NCI-H2107 treated with DMSO at 0.1 percent for 48 hours (cell line): ENCODE measurements at regions not wholly inside any gene's neighbourhood (a gene's known extent, or its start where the extent isn't known, plus 50 kb on each side); places are given as distances from the start of the nearest gene placed in this dataset.
A peak's percentile ranks its signal among the peaks of the same experiment; 100 is the strongest.

Experiments used
- DNase-seq: peaks from one replicate; lab custom pipeline; 2025; ENCODE audit not compliant: unreplicated experiment; lab: John Stamatoyannopoulos, UW

- DNase-seq: no peak
Observed at GRCh38 chr4:14023896-14024295, 396.4 kb upstream of the BOD1L1 start.

DNA sequence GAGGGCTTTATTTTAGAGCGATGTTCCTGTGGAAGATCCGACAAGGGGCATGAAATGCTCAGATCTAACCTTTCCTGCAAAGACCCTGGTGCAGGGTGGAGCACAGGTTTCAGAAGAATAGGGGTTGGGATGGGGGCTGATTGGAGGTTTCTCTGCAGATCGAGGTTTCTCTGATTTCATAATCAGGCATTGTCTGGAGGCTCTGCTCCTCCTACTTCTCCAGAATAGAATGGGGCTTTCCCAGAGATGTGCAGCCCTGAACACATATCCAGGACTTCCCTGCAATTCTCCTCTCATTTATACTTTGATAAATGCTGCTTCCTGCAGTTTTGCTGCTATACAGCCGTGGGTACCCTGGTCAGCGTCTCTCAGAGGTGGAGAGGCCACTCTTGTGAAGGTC lies 397.6 kb upstream of the BOD1L1 start:
- no peak for DNase-seq

DNA sequence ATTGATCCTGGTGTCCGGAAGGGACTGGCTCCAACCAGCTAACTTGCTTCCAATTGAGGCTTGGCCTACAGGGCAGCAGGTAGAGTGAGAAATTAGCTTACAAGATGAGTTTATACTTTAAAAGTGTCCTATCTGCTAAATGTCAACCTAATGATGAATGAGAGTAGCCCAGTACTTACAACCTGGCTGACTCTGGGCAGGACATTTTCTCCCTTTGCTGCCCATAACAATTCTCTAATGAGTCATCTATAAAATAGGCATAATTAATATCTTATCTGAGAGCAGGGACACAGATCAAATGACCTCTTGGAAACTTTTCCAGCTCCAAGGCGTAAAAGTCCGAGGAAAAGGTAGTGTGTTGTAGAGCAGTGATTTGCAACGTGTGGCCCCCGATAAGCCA lies 398.4 kb upstream of the BOD1L1 start:
- DNase-seq: no peak

- no peak for DNase-seq
Observed at GRCh38 chr4:14028862-14029261, 401.3 kb upstream of the BOD1L1 start.

GRCh38 chr4:14035076-14035475 lies 407.6 kb upstream of the BOD1L1 start:
- peak; percentile 17 for DNase-seq

DNA sequence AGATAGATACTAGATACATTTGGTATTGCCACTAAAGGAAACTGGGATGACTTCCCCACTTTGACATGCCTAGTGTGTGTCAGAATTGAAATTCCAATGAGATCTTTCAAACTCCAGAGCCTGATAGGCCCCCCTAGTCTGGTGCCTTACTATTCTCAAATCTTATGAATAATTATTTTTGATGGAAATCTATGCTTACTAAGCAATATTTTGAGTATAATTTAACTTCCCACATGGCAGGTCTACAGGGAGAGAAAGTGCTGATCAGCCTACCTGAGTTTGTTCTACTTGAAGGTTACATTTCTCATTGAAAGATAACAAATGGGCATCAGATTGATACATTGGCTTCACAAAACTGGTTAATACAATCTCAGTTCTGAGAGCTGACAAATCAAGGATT lies 415.7 kb upstream of the BOD1L1 start:
- no peak for DNase-seq

DNA sequence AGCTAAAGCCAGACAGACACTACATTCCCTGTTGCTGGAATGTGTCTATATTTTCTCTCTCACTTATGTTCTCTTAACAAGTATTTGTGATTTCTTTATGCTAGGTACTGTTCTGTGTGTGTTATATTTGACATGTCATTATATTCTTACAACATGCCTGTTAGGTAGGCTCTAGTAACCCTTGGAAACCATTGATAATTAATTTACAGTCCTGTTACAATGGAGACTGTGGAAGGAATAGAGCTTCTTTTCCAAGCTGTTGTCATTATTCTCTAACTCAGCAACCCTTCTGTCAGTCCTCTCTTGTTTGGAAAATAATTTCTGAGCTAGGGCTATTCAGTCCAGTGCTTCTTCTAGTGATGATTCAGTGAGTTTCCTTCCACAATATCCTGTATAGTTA lies 419.1 kb upstream of the BOD1L1 start:
- DNase-seq: no peak

DNA sequence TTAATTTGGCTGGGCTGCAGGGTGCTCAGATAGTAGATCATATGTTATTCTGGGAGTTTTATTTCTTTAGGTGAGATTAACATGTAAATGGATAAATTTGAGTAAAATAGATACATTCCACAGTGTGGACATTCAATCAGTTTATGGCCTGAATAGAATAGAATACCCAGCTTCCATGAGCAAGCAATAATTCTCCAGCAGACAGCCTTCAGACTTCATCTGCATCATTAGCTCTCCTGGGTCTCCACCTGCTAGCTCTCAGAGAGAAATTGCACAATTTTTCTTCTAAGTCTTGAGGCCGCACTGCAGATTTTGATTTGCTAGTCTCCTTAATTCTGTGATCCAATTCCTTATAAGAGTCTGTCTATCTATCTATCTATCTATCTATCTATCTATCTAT lies 420.3 kb upstream of the BOD1L1 start:
- DNase-seq: no peak

- DNase-seq: no peak
Observed at GRCh38 chr4:14049946-14050345, 422.4 kb upstream of the BOD1L1 start.

GRCh38 chr4:14053291-14053690 lies 425.8 kb upstream of the BOD1L1 start:
- no peak for DNase-seq

DNA sequence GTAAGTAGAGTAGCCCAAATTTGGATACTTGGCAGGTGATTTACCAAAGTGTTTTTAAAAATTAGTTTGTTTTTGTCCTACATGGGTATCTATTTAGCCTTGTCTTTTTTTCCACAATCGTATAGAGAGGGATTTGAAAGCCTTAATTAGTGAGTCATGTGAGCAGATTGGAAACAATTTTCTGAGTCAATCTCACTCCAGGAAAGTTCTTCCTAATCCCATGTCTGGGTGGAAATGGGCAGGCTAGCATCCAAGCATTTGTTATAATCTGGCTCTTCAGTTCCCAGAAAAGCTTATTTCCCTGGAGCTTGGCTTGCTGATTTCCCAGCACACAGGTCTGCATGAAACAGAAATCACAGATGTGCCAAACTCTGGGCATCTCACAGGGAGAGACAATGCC lies 426.9 kb upstream of the BOD1L1 start:
- DNase-seq: no peak

DNA sequence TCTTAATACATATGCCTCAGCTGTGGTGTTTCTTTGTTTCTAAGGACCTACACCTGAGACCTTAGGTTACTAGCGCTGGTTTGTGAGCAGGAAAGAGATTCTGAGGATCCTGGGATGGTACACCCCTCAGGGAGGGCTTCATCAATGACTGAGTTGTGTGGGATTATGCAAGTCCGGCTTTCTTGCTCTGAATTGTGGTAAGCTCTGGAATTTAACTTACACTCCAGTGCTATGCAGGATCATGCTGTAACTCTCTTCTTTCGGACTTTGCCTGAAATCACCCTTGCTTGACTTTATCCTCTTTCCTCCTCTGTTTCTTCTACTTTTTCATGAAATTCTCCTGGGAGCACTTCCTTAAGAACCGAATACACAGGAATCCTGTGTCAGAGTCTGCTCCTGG lies 431.5 kb upstream of the BOD1L1 start:
- no peak for DNase-seq

GRCh38 chr4:14064984-14065383 lies 437.5 kb upstream of the BOD1L1 start:
- no peak for DNase-seq

GRCh38 chr4:14065406-14065805 lies 437.9 kb upstream of the BOD1L1 start:
- DNase-seq: no peak

- no peak for DNase-seq
Observed at GRCh38 chr4:14066979-14067378, 439.5 kb upstream of the BOD1L1 start.

GRCh38 chr4:14069886-14070285 lies 442.4 kb upstream of the BOD1L1 start:
- no peak for DNase-seq

DNA sequence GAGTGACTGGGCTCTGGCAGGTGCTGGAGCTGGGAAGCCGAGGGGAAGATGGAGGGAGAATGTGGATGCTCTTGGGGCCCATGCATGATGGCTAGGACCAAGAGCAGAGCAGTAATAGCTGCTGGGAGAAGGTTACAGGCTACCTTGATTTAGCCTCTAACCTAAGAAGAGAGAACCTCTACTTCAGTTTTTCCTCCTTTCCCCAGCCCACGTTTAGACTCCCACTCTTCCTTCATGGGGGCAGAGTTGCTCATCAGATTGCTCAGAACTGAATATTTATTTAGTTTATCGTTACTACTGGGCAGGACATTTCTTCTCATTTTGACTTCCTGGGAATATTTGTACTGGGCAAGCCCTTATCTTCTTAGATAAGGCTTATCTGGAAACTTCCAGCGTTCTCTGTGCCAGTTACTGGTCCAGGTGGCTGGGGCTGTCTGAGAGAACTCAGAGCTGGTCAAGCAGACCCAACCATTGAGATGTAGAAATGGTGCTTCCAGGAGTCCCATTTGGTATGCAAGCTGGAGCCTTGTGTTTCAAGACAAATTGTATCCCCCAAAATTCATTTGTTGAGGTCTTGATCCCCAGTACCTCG lies 442.9 kb upstream of the BOD1L1 start:
- no peak for DNase-seq

- no peak for DNase-seq
Observed at GRCh38 chr4:14072506-14072905, 445.0 kb upstream of the BOD1L1 start.

- DNase-seq: no peak
Observed at GRCh38 chr4:14076776-14077175, 449.3 kb upstream of the BOD1L1 start.

DNA sequence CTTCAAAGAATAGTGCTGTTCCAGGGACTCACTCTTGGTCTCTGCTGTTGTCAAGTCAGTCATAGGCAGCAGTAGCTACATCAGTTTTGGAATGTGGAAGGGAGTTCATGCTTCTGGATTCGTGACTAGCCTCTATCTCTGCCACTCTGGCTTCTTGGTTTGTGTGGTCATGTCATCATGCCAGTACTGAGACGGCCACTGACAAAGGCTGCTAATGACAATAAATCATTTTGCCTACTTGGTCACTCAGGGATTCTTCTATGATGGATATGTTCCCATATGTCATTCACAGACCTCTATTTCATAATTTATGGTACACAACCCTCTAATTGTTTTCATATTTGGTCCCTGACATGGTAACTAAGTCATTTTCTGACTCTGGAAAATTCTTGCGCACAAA lies 450.8 kb upstream of the BOD1L1 start:
- DNase-seq: no peak

GRCh38 chr4:14079601-14080000 lies 452.1 kb upstream of the BOD1L1 start:
- DNase-seq: no peak

- no peak for DNase-seq
Observed at GRCh38 chr4:14083150-14083549, 455.6 kb upstream of the BOD1L1 start.

DNA sequence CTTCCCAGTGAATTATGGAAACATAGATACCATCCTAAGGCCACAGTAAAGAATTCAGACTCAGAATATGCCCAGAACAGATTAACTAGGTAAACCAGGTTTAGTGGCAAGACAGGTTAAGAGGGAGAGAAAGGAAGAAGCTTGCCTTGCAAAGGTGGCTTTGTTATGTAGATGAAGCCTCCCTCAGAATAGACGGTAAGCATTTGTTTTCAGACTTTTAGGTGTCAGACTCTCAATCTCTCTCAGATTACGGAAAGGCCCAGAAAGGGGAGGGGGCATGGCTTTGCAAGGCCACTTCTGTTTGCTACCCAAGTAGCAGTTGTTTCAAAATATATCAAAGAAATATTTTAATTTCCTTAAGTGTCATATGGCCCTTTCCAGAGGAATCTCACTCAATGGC lies 457.1 kb upstream of the BOD1L1 start:
- DNase-seq: no peak

- DNase-seq: no peak
Observed at GRCh38 chr4:14087459-14087858, 459.9 kb upstream of the BOD1L1 start.
